ENCODE measurements at regions not wholly inside any gene's neighbourhood (a gene's known extent, or its start where the extent isn't known, plus 50 kb on each side); places are given as distances from the start of the nearest gene placed in this dataset.
A peak's percentile ranks its signal among the peaks of the same experiment; 100 is the strongest.

GRCh38 chr2:7196883-7197282, 279.7 kb downstream of the RNF144A start (continued):
- TF ChIP-seq ELK4 (IDR thresholded peaks at IDR 0.05; ENCODE audit: borderline replicate concordance, low read depth, low read length), result no peak
- no peak for TF ChIP-seq ZNF2 (tag by site-specific recombination; IDR thresholded peaks at IDR 0.05)
- no peak for TF ChIP-seq INSM2 (tag by site-specific recombination; IDR thresholded peaks at IDR 0.05)

- TF ChIP-seq ZNF398 (tag by site-specific recombination; IDR thresholded peaks at IDR 0.05), result no peak
- H3K4me1 ChIP-seq (ENCODE audit: control insufficient read depth, insufficient read depth, low read length), result no peaks in the 10 kb centered on the region
- no peaks in the 10 kb centered on the region for H3K36me3 ChIP-seq (ENCODE audit: control insufficient read depth in 2 of 2, insufficient read depth in 1 of 2, low read length in 2 of 2)
- POLR2A ChIA-PET, result no interaction called here
- CTCF ChIA-PET, result interaction anchor here (0.7 to 0.8 kb wide), 2 partner anchors 39 to 87 kb away, joined by 3 to 5 read pairs; no protein-coding TSS in a partner anchor
- H3K9me3 ChIP-seq (ENCODE audit: control insufficient read depth, insufficient read depth, low read depth, low read length), result no peaks in the 10 kb centered on the region
- no peak overlapping the region for H3K27ac ChIP-seq (ENCODE audit: extremely low read depth, low read depth, low read length)
- H3K4me3 ChIP-seq (ENCODE audit: low read depth, low read length), result no peak overlapping the region
Observed at GRCh38 chr2:7201851-7202250, 284.6 kb downstream of the RNF144A start.

- POLR2A ChIA-PET, result no interaction called here
- Histone ChIP-seq H3K4me3 (ENCODE audit: low read depth, low read length) (no peak overlapping the region), H3K36me3 (ENCODE audit: control insufficient read depth in 2 of 2, insufficient read depth in 1 of 2, low read length in 2 of 2) (no peaks in the 10 kb centered on the region), H3K4me1 (ENCODE audit: control insufficient read depth, insufficient read depth, low read length) (no peaks in the 10 kb centered on the region), H3K27ac (ENCODE audit: extremely low read depth, low read depth, low read length) (no peak overlapping the region), H3K9me3 (ENCODE audit: control insufficient read depth, insufficient read depth, low read depth, low read length) (no peaks in the 10 kb centered on the region)
- TF ChIP-seq BCL6B (tag by site-specific recombination; IDR thresholded peaks at IDR 0.05), result no peak
- TF ChIP-seq HOXA7 (CRISPR knock-in tag; IDR thresholded peaks at IDR 0.05; ENCODE audit: borderline replicate concordance), result no peak
- peak; percentile 55 for TF ChIP-seq ZNF654 (tag by site-specific recombination; IDR thresholded peaks at IDR 0.05; ENCODE audit: low read depth)
- CTCF ChIA-PET, result interaction anchor here (0.6 to 1.6 kb wide), 21 partner anchors 9 to 1485 kb away, joined by 3 to 8 read pairs (median 3); no protein-coding TSS in a partner anchor
Observed at GRCh38 chr2:7203056-7203467, 285.9 kb downstream of the RNF144A start.

- no peak overlapping the region for H3K4me3 ChIP-seq (ENCODE audit: low read depth, low read length)
- no peaks in the 10 kb centered on the region for H3K36me3 ChIP-seq (ENCODE audit: control insufficient read depth in 2 of 2, insufficient read depth in 1 of 2, low read length in 2 of 2)
- no peaks in the 10 kb centered on the region for H3K9me3 ChIP-seq (ENCODE audit: control insufficient read depth, insufficient read depth, low read depth, low read length)
- ChIA-PET CTCF (interaction anchor here (0.5 to 1.6 kb wide), 4 partner anchors 24 to 458 kb away, joined by 3 to 4 read pairs (median 3); no protein-coding TSS in a partner anchor), POLR2A (no interaction called here)
- no peak overlapping the region for H3K27ac ChIP-seq (ENCODE audit: extremely low read depth, low read depth, low read length)
- H3K4me1 ChIP-seq (ENCODE audit: control insufficient read depth, insufficient read depth, low read length), result no peaks in the 10 kb centered on the region
- TF ChIP-seq ZNF404 (tag by site-specific recombination; IDR thresholded peaks at IDR 0.05) (no peak), CTCF (tag by site-specific recombination; IDR thresholded peaks at IDR 0.05) (no peak), ZNF449 (tag by site-specific recombination; IDR thresholded peaks at IDR 0.05) (no peak), ZNF335 (tag by site-specific recombination; conservative IDR thresholded peaks at IDR 0.05) (no peak), ZNF391 (tag by site-specific recombination; IDR thresholded peaks at IDR 0.05; ENCODE audit: borderline replicate concordance, low read depth) (no peak), ZNF311 (tag by site-specific recombination; IDR thresholded peaks at IDR 0.05; ENCODE audit: borderline replicate concordance) (no peak), ZNF416 (tag by site-specific recombination; IDR thresholded peaks at IDR 0.05) (no peak), ZNF530 (tag by site-specific recombination; IDR thresholded peaks at IDR 0.05; ENCODE audit: low read depth) (no peak), PRDM4 (tag by site-specific recombination; IDR thresholded peaks at IDR 0.05) (no peak)
Observed at GRCh38 chr2:7205151-7205830, 288.1 kb downstream of the RNF144A start.
